Epithelial cell of esophagus (primary cell): ENCODE measurements at regions not wholly inside any gene's neighbourhood (a gene's known extent, or its start where the extent isn't known, plus 50 kb on each side); places are given as distances from the start of the nearest gene placed in this dataset.

ENCODE experiments used
- DNase-seq: peaks from one replicate; pipeline ENCODE4 v3.0.0; 2010; ENCODE audit warnings: low read depth
- H3K4me3 ChIP-seq: 2 replicates; pipeline ENCODE4 v1.5.1; 2011; ENCODE audit warnings: mild to moderate bottlenecking, low read length, control low read depth
- TF ChIP-seq, protein P1 (sequence below): IDR thresholded peaks from 2 replicates; pipeline ENCODE4 v1.5.1; 2011; ENCODE audit warnings: low read depth, mild to moderate bottlenecking, low read length, control low read depth, inconsistent platforms; ENCODE audit not compliant: insufficient read depth; ENCODE audit errors: missing control alignments

GRCh38 chr20:60543598-60543997 lies 585.4 kb downstream of the CDH26 start:
- no peak overlapping the region for H3K4me3 ChIP-seq
- TF ChIP-seq, protein P1, sequence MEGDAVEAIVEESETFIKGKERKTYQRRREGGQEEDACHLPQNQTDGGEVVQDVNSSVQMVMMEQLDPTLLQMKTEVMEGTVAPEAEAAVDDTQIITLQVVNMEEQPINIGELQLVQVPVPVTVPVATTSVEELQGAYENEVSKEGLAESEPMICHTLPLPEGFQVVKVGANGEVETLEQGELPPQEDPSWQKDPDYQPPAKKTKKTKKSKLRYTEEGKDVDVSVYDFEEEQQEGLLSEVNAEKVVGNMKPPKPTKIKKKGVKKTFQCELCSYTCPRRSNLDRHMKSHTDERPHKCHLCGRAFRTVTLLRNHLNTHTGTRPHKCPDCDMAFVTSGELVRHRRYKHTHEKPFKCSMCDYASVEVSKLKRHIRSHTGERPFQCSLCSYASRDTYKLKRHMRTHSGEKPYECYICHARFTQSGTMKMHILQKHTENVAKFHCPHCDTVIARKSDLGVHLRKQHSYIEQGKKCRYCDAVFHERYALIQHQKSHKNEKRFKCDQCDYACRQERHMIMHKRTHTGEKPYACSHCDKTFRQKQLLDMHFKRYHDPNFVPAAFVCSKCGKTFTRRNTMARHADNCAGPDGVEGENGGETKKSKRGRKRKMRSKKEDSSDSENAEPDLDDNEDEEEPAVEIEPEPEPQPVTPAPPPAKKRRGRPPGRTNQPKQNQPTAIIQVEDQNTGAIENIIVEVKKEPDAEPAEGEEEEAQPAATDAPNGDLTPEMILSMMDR = no peak
- DNase-seq = no peak

GRCh38 chr20:60553095-60553494 lies 594.9 kb downstream of the CDH26 start:
- TF ChIP-seq, protein P1 = no peak
- no peak overlapping the region for H3K4me3 ChIP-seq
- no peak for DNase-seq

- H3K4me3 ChIP-seq = no peak overlapping the region
- no peak for DNase-seq
- TF ChIP-seq, protein P1 = no peak
Measured at GRCh38 chr20:60558486-60558885, 600.3 kb downstream of the CDH26 start.

GRCh38 chr20:60559462-60559861 lies 601.2 kb downstream of the CDH26 start:
- H3K4me3 ChIP-seq = no peak overlapping the region
- DNase-seq = no peak
- TF ChIP-seq, protein P1 = no peak

GRCh38 chr20:60561052-60561451 lies 602.8 kb downstream of the CDH26 start:
- no peak for DNase-seq
- TF ChIP-seq, protein P1 = no peak
- H3K4me3 ChIP-seq = no peak overlapping the region

DNA sequence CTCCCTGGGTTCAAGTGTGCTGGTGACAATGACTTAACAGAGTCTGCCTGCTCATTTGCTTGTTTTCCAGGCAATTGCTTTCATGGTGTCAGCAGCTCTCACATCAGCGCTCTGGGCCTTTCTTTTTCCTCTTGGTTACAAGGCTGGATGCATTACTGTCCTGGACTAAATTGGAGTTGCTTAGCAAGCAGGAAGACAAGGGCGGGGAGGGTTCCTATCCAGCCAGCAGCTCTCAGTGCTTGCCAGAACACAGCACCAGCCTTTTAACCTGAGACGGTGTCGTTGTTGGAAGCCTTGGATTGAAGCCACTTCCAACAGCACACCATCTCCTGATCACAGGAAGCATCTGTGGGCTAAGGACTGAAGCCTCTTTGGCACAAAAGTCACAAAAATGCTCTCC lies 606.9 kb downstream of the CDH26 start:
- no peak for DNase-seq
- H3K4me3 ChIP-seq = no peak overlapping the region
- TF ChIP-seq, protein P1 = no peak

DNA sequence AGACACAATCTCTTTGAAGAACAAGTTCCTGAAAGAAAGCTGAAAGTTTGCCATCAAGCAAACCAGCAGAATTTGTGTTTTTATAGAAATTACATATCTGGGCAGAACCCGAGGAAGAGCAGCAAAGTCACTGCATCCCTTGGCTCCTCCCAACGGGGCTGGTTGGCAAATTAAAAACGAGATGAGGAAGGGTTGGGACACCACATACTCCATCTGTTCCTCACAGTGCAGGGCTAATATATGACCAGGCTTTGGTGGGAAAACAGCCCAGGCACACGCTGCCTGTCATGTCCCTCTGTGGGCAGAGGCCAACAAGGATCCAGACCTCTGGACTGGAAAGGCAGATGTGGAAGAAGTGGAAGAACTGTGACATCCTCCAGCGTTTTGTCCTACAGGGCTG lies 607.3 kb downstream of the CDH26 start:
- DNase-seq = no peak
- H3K4me3 ChIP-seq = no peak overlapping the region
- TF ChIP-seq, protein P1 = no peak
